Ishikawa (cell line): ENCODE measurements at regions not wholly inside any gene's neighbourhood (a gene's known extent, or its start where the extent isn't known, plus 50 kb on each side); places are given as distances from the start of the nearest gene placed in this dataset.

Experiments used
- CEBPB ChIP-seq: IDR thresholded peaks from 2 replicates; pipeline ENCODE4 v1.6.1; 2012
- CREB1 ChIP-seq: IDR thresholded peaks from 2 replicates; pipeline ENCODE4 v1.6.1; 2012; ENCODE audit warnings: low read depth
- EGR1 ChIP-seq: IDR thresholded peaks from 2 replicates; pipeline ENCODE4 v1.6.1; 2012
- EP300 ChIP-seq: IDR thresholded peaks from 2 replicates; pipeline ENCODE4 v1.6.1; 2012; ENCODE audit warnings: borderline replicate concordance
- FOXM1 ChIP-seq: IDR thresholded peaks from 2 replicates; pipeline ENCODE4 v1.6.1; 2012; ENCODE audit warnings: low read depth, borderline replicate concordance
- MAX ChIP-seq: IDR thresholded peaks from 2 replicates; pipeline ENCODE4 v1.6.1; 2012
- NFIC ChIP-seq: IDR thresholded peaks from 2 replicates; pipeline ENCODE4 v1.6.1; 2012
- RAD21 ChIP-seq: IDR thresholded peaks from 2 replicates; pipeline ENCODE4 v1.6.1; 2012; ENCODE audit warnings: low read depth
- REST ChIP-seq: IDR thresholded peaks from 2 replicates; pipeline ENCODE4 v1.6.1; 2012; ENCODE audit warnings: low read depth, mild to moderate bottlenecking
- TAF1 ChIP-seq: IDR thresholded peaks from 2 replicates; pipeline ENCODE4 v1.6.1; 2012; ENCODE audit warnings: low read depth, mild to moderate bottlenecking
- TCF12 ChIP-seq: IDR thresholded peaks from 2 replicates; pipeline ENCODE4 v1.6.1; 2012; ENCODE audit warnings: low read depth
- TEAD4 ChIP-seq: IDR thresholded peaks from 2 replicates; pipeline ENCODE4 v1.6.1; 2012
- YY1 ChIP-seq: IDR thresholded peaks from 2 replicates; pipeline ENCODE4 v1.6.1; 2012; ENCODE audit warnings: low read depth
- ZBTB7A ChIP-seq: IDR thresholded peaks from 2 replicates; pipeline ENCODE4 v1.6.1; 2012; ENCODE audit warnings: low read depth
- TF ChIP-seq, protein P1 (sequence below): IDR thresholded peaks from 2 replicates; pipeline ENCODE4 v1.6.1; 2012

DNA sequence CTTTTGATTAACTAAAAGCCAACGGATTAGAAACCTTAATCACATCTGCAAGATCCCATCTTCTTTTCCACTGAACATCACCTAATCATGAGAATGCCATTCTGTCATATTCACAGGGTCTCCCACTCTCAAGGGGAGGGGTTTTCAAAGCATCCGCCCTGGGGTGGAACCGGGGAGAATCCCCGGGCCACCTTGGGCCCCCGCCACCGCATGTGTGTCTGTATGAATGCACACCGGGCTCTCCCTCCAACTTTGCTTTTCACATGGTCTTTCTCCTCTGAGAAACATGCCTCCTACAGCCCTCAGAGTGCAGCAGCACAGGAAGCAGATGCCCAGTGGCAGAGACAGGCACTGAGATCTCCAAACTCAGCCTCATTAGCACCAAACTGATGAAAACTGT lies 233.2 kb upstream of the PPP2R2D start:
- TF ChIP-seq EP300, result no peak
- TF ChIP-seq, protein P1, sequence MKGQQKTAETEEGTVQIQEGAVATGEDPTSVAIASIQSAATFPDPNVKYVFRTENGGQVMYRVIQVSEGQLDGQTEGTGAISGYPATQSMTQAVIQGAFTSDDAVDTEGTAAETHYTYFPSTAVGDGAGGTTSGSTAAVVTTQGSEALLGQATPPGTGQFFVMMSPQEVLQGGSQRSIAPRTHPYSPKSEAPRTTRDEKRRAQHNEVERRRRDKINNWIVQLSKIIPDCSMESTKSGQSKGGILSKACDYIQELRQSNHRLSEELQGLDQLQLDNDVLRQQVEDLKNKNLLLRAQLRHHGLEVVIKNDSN, result no peak
- TF ChIP-seq NFIC, result no peak
- TF ChIP-seq TCF12, result no peak
- no peak for TF ChIP-seq RAD21
- no peak for TF ChIP-seq ZBTB7A
- no peak for TF ChIP-seq EGR1

- TF ChIP-seq YY1 (no peak), CEBPB (no peak), EP300 (no peak), TEAD4 (no peak), TCF12 (no peak), TAF1 (no peak), ZBTB7A (no peak), RAD21 (no peak), EGR1 (no peak)
- TF ChIP-seq, protein P1, result no peak
Observed at GRCh38 chr10:131668903-131669302, 231.9 kb upstream of the PPP2R2D start.

- TF ChIP-seq CREB1 (no peak), TCF12 (no peak), TAF1 (no peak), NFIC (no peak), YY1 (no peak), FOXM1 (no peak), CEBPB (no peak), TEAD4 (no peak)
Observed at GRCh38 chr10:131669838-131670237, 231.0 kb upstream of the PPP2R2D start.

DNA sequence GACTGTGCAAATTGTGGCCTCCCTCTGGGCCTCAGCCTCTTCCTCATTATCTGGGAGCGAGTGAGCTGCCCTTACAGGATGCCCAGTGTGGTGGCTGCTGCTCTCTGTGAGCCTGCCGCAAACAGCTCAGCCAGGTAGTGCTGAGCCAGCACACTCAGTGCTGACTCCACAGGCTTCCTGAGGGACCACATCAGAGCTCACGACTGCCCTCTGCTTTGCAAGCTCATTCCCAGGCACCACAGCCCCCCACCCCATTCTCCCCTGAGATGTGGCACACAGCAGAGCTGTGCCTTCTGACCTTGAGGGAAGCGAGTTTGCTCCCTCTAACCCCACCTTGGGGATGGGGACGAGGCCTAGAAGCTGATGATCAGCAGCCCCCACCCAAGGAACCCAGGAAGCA lies 230.5 kb upstream of the PPP2R2D start:
- TF ChIP-seq ZBTB7A, result no peak
- TF ChIP-seq MAX, result no peak
- no peak for TF ChIP-seq RAD21
- no peak for TF ChIP-seq TEAD4
- TF ChIP-seq YY1, result no peak
- TF ChIP-seq EP300, result no peak
- no peak for TF ChIP-seq TCF12
- TF ChIP-seq NFIC, result no peak
- TF ChIP-seq, protein P1, result no peak
- TF ChIP-seq FOXM1, result no peak
- no peak for TF ChIP-seq EGR1
- no peak for TF ChIP-seq REST
- TF ChIP-seq CEBPB, result no peak
- TF ChIP-seq TAF1, result no peak

- no peak for TF ChIP-seq FOXM1
- TF ChIP-seq RAD21, result no peak
- TF ChIP-seq EGR1, result no peak
- no peak for TF ChIP-seq CREB1
- TF ChIP-seq MAX, result no peak
- no peak for TF ChIP-seq REST
- TF ChIP-seq EP300, result no peak
- no peak for TF ChIP-seq TEAD4
- TF ChIP-seq TCF12, result no peak
- no peak for TF ChIP-seq TAF1
- TF ChIP-seq NFIC, result no peak
- TF ChIP-seq ZBTB7A, result no peak
- TF ChIP-seq, protein P1, result no peak
- no peak for TF ChIP-seq CEBPB
- no peak for TF ChIP-seq YY1
Observed at GRCh38 chr10:131673396-131673795, 227.4 kb upstream of the PPP2R2D start.

- TF ChIP-seq REST, result no peak
- TF ChIP-seq, protein P1, result 0 out of 2 replicates have a peak, but pooled peaks have one; percentile 30
Observed at GRCh38 chr10:131674130-131674529, 226.7 kb upstream of the PPP2R2D start.
